NCI-H128 (cell line): ENCODE measurements at regions not wholly inside any gene's neighbourhood (a gene's known extent, or its start where the extent isn't known, plus 50 kb on each side); places are given as distances from the start of the nearest gene placed in this dataset.
"Not testable (repeated sequence)": the region's sequence is repeated elsewhere in the genome, so short reads cannot be mapped to it uniquely, and the experiment has no call there.

Source experiments
- DNase-seq: peaks from one replicate; lab custom pipeline; 2025; ENCODE audit not compliant: unreplicated experiment; lab: John Stamatoyannopoulos, UW

DNA sequence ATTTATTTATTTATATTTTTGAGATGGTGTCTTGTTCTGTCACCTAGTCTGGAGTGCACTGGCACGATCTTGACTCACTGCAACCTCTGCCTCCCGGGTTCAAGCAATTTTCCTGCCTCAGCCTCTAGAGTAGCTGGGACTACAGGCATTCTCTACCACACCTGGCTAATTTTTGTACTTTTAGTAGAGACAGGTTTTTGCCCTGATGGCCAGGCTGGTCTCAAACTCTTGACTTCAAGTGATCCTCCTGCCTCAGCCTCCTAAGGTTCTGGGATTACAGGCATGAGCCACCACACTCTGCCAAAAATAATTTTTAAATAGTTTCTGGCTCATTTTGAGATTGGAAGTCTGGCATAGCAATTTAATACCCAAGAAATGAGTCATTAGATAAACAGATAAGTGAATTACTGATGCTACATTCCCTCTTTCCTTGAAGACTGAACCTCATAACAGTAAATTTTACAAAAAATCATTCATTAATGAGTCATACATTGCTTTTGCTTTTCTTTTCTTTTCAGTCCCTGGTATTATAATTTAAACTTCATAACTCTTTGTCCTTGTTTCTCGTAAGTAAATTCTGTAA, 881.6 kb upstream of the PIK3C3 start:
- no peak for DNase-seq

DNA sequence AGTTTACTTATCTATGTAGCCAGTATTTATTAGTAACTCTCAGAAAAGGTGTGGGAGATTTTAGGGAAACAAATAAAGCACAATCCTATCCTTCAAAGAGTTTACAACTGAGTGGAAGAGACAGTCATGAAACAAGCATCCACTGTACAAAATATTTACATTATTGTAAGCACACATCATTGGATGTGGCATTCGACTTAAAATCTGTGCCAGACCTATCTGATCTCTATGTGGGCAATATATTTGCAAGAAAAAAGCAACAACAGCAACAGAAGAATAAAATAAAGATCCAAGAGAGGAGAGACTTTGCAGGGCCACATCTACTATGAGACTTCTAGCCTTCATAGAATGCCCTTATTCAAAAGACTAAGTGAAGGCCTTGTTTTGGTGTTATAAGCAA, 882.1 kb upstream of the PIK3C3 start:
- no peak for DNase-seq

- DNase-seq: no peak
These were observed 883.2 kb upstream of the PIK3C3 start for GRCh38 chr18:41071826-41072225.

DNA sequence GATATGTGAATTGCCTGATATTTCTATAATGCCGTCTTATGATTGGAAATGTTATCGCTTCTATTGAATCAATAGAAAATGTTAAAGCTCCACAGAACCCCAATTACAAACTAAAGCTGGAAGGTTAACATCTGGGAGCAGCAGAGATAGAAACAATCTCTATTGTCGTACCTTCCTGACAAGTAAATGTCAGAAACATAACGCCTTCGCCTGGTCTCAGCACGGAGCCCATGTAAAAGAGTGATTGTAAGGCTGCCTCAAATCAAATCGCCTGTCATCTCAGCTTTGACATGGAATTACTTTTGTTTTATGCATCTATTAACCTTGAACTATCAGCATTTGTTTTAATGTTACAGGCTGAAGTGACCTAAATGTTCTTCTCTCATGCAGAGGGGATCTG, 885.9 kb upstream of the PIK3C3 start:
- no peak for DNase-seq

- no peak for DNase-seq
These were observed 890.1 kb upstream of the PIK3C3 start for GRCh38 chr18:41064916-41065315.

- DNase-seq: no peak
These were observed 894.1 kb upstream of the PIK3C3 start for GRCh38 chr18:41060967-41061366.

DNA sequence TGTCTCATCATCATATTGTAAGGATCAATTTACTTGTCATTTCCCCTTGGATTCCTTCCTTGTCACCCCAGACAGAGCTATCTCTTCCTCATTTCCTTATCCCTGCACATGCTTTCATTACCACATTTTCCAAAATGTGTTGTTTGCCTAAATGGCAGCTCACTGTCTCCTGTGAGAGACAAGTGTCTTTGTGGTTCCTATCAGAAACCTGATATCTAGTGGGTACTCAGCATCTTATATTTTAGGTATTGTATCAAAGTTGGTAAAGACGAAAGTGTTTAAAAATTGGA, 896.0 kb upstream of the PIK3C3 start:
- DNase-seq: no peak

DNA sequence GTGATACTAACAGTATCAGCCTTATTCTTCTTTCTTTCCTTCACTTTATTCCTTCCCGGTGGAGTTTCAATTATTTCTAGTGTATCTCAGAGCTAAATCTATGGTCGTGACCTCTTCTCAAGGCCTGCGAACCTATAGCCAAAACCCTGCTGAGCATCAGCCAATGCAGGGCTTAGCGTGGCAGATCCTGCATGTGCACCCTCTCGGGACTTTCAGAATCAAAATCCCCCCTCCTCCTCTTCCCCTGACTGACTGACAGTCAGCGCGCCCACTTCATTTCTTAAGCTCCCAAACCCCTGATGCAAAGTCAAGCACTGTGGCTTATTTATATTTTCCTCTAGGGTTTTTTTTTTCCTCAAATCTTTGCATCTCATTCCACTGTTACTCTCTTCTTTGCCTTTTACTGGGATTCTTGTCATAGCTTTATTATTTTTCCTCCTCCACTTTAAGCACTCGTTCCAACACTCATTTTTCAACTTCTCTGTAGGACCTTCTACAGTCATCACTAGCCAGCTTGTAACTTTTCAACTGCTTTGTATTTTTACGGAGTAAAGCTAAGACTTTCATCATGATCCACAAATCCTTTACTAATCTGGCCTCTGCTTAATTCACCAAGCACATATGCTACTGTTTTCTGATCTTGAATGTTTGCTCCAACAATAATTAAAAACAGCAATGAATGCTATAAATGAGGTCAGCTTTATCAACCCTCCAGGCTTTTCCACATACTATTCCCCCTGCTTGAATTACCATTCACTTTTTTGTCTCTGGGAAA, 896.5 kb upstream of the PIK3C3 start:
- no peak for DNase-seq

DNA sequence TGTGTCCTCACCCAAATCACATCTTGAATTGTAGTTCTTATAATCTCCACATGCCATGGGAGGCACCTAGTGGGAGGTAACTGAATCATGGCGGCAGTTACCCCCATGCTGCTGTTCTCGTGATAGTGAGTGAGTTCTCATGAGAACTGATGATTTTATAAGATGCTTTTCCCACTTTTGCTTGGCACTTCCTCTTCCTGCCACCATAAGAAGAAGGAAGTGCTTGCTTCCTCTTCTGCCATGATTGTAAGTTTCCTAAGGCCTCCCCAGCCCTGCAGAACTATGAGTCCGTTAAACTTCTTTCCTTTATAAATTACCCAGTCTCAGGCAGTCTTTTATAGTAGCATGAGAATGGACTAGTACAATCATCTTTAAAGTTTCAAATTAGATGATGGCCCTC, 902.4 kb upstream of the PIK3C3 start:
- no peak for DNase-seq

DNA sequence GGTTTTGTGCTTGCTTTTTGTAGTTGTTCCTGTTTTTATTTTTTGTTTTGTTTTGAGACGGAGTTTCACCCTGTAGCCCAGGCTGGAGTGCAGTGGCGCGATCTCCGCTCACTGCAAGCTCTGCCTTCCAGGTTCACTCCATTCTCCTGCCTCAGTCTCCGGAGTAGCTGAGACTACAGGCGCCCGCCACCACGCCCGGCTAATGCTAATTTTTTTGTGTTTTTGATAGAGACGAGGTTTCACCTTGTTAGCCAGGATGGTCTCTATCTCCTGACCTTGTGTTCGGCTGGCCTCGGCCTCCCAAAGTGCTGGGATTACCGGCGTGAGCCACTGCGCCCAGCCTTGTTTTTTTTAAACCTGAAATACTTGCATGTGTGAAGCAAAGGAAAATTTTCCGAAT, 908.8 kb upstream of the PIK3C3 start:
- DNase-seq: not testable (repeated sequence)

DNA sequence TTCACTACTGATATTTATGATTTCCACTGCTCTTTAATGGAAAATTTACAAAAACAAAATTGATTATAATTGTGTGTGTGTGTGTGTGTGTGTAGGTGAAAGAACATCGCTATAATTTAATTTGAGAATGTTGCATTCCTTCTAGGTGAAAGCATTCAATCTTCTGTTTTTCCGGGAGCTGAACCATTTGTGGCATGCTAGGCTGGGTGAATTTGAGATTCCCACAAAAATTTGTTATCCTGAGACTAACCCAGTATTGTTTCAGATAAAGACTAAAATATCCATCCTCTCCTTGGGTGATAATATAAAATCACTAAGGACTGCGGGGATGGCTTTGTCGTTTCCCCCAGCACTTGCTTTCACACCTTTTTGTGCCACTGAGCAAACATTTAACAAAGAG, 911.2 kb upstream of the PIK3C3 start:
- no peak for DNase-seq

DNA sequence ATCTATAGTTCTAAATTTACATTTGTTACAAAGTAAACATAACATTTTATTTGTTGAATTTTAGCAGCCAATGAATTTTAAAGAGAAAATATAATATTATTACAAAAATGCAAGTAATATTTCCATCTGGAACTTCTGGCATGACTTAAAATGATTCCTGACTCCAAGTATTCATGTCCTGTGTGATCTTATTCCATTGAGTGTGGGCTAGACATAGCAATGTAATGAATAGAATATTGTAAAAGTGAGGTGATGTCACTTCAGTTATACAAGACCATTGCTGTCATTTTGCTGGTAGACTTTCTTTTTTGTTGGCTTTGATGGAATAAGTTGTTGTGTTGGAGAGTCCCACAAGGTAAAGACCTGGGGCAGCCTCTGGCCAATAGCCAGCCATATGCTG, 912.2 kb upstream of the PIK3C3 start:
- DNase-seq: no peak

- no peak for DNase-seq
These were observed 917.0 kb upstream of the PIK3C3 start for GRCh38 chr18:41038071-41038470.

GRCh38 chr18:41036346-41036745, 918.7 kb upstream of the PIK3C3 start:
- no peak for DNase-seq

GRCh38 chr18:41034413-41034812, 920.6 kb upstream of the PIK3C3 start:
- no peak for DNase-seq

DNA sequence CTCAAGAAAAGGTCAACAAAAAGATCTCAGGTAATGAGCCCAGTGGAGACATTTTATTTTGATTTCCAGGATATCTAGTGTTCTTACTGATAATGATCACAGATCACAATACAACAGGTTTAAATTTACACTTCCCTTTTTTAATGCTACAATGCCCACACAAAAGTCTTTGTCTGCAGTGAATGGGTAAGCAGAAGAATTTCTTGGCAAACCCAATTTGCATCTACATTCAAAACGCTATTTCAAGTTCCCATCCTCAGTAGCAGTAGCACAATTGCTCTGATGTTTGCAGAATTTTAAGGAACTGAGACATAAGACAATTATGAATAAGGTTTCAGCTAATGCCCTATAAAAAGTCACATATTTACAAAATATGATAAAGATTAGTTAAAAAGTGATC, 929.4 kb upstream of the PIK3C3 start:
- DNase-seq: no peak

DNA sequence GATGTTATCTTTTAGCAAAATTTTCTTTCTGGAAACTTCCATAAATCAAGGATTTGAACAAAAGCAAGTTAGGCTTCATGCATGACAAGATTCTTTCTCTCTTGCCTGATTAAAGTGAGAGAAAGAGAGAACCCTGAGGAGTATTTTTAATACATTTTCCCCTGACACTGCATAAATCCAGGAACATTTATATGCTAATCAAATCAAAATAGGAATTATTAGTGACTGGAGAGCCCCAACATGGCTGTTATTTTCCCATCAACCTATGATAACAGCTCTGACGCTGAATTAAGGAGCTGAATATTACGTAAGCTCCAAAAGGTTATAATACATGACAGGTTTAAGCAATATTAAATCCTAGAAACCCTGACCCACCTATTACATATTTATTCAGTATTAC, 930.2 kb upstream of the PIK3C3 start:
- DNase-seq: no peak

GRCh38 chr18:41022484-41022883, 932.5 kb upstream of the PIK3C3 start:
- no peak for DNase-seq

DNA sequence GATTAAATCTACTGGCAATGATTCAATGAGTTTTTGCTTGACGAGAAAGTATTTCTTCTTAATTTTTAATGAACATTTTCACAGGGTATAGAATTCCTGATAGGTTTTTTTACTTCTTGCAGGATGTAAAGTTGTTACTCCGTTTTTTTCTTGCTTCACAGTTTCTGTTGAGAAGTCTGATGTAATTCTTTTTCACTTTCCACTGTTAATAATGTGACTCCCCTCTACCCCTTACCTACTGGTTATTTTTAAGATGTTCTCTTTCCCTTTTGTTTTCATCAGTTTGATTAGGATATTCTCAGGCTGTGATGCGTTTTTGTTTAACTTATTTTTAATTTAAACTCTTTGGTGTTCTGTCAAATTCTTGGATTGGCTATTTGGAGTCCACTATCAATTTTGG, 933.9 kb upstream of the PIK3C3 start:
- DNase-seq: no peak

DNA sequence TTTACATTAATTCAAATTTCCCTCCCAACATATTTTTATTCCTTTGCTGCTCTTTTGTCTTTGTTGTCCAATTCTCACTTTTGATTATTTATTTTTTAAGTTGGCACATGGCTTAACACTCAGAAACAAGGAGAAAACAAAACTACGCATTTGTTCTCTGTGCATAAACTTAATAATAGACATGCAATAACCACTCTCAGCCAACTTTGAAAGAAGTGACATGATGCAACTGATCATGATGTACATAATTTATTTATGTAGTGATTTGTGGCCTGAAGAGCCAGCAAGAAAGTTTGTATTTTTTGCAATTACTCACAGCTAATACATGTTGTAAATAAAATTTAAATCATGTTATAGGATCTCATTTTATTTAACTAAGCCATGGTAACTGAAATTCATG, 942.8 kb upstream of the PIK3C3 start:
- no peak for DNase-seq

DNA sequence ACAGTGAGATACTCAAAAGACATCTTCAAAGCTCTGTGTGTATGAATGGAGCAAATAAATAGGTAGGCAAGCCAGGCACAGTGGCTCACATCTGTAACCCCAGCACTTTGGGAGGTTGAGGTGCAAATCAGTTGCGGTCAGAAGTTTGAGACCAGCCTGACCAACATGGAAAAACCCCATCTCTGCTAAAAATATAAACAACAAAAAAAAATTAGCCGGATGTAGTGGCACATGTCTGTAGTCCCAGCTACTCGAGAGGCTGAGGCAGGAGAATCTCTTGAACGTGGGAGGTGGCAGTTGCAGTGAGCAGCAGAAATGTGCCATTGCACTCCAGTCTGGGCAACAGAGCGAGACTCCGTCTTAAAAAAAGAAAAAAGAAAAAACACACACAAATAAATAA, 945.1 kb upstream of the PIK3C3 start:
- no peak for DNase-seq

DNA sequence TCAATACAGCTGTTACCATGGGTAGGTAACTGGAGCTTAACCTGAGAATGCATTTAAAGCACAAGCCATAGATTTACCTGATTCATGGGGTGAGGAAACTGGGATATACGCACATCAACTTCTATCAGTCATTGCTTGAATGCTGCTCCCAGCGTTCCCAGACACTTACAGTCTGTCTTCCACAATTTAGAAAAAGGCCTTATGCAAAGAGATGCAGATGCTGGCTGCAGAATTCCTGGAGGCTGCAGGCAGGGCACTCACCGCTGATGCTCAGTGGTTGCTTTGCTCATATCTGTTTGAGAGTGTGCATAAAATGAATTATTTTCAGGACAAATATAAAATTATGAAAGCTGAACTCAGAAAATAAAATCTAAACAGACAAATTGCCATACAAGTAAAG, 950.7 kb upstream of the PIK3C3 start:
- DNase-seq: no peak

- no peak for DNase-seq
These were observed 959.5 kb upstream of the PIK3C3 start for GRCh38 chr18:40995529-40995928.
